ENCODE measurements at regions not wholly inside any gene's neighbourhood (a gene's known extent, or its start where the extent isn't known, plus 50 kb on each side); places are given as distances from the start of the nearest gene placed in this dataset.
"Not testable (repeated sequence)": the region's sequence is repeated elsewhere in the genome, so short reads cannot be mapped to it uniquely, and the experiment has no call there.

DNA sequence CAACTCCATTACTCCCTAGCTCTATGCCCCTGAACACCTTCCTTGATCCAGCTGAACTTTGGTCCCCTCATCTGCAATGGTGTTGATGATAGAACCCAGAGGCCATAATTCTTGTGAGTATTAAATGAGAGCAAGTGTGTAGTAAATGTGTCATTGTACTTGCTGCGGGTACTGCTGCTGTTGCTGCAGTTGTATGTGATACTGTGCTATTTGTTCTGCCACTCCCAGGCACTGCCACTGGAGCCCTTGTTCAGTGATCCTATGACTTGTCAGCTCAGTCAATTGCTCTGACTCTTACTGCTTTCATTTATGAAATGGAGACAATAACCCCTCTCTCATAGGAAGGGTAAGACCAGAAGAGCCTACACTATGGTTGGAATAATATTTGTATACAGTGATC lies 136.9 kb upstream of the PLGLB2 start:
- DNase-seq; H3K4me3 ChIP-seq (ENCODE audit: low read length); H3K4me1 ChIP-seq (ENCODE audit: control insufficient read depth, insufficient read depth, low read length); H3K27ac ChIP-seq (ENCODE audit: low read length); H3K27me3 ChIP-seq (ENCODE audit: control insufficient read depth, insufficient read depth, low read length); H3K9me3 ChIP-seq (replicated peaks; ENCODE audit: control insufficient read depth, low read depth, low read length); H3K36me3 ChIP-seq (ENCODE audit: control insufficient read depth, insufficient read depth, low read length): not testable (repeated sequence)
- no CpG with 5 or more reads among the region's 1 CpG for WGBS (ENCODE audit: insufficient coverage)

- H3K36me3 ChIP-seq (ENCODE audit: control insufficient read depth, insufficient read depth, low read length); H3K4me3 ChIP-seq (ENCODE audit: low read length); DNase-seq; H3K27me3 ChIP-seq (ENCODE audit: control insufficient read depth, insufficient read depth, low read length); H3K27ac ChIP-seq (ENCODE audit: low read length); H3K9me3 ChIP-seq (replicated peaks; ENCODE audit: control insufficient read depth, low read depth, low read length); H3K4me1 ChIP-seq (ENCODE audit: control insufficient read depth, insufficient read depth, low read length): not testable (repeated sequence)
- WGBS (ENCODE audit: insufficient coverage) = no CpG with 5 or more reads among the region's 4 CpGs
These were observed 136.5 kb upstream of the PLGLB2 start for GRCh38 chr2:87611416-87611815.

DNA sequence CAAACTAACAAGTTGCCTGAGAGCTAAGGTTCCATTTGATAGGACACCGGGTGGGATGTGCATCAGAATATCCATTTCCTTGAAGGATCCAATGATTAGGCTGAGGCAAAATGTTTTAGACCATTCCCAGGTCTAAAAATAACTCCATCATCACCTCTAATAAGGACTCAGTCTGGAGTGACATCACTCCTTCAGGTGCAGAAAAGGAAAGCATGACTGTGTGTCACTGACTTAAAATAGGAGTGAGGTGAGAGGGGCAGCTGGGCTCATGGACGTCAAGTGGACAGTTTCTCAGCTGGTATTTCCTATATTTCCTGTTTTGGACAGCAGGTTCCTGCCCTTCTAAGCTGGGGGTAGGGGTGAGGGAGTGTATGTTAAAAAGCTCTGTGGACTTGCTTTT lies 135.9 kb upstream of the PLGLB2 start:
- DNase-seq; H3K4me1 ChIP-seq (ENCODE audit: control insufficient read depth, insufficient read depth, low read length); H3K27me3 ChIP-seq (ENCODE audit: control insufficient read depth, insufficient read depth, low read length); H3K4me3 ChIP-seq (ENCODE audit: low read length); H3K27ac ChIP-seq (ENCODE audit: low read length); H3K9me3 ChIP-seq (replicated peaks; ENCODE audit: control insufficient read depth, low read depth, low read length); H3K36me3 ChIP-seq (ENCODE audit: control insufficient read depth, insufficient read depth, low read length): not testable (repeated sequence)
- no CpG with 5 or more reads among the region's 2 CpGs for WGBS (ENCODE audit: insufficient coverage)

DNA sequence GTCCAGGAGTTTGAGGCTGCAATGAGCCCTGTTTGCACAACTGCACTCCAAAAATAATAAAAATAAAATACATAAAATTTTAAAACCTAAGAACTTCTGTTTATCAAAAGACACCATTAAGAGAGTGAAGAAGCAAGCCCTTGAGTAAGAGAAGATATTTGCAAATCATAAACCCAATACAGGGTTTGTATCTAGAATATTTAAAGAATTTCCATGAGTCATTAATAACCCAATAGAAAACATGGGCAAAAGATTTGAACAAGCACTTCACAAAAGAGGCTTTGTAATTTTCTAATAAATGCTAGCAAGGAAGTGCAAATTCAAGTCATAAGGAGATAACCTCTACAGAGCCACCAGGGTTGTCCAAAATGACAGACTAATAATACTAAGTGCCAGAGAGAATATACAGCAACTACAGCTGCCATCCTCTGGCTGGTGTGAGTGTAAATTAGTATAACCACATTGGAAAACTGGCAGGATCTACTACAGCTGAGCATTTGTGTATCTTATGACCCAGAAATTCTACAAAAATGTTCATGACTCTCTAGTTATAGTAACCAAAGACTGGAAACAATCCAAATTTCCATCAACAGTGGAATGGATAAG lies 133.0 kb upstream of the PLGLB2 start:
- H3K9me3 ChIP-seq (replicated peaks; ENCODE audit: control insufficient read depth, low read depth, low read length); H3K27me3 ChIP-seq (ENCODE audit: control insufficient read depth, insufficient read depth, low read length); H3K36me3 ChIP-seq (ENCODE audit: control insufficient read depth, insufficient read depth, low read length); H3K4me1 ChIP-seq (ENCODE audit: control insufficient read depth, insufficient read depth, low read length); DNase-seq; H3K27ac ChIP-seq (ENCODE audit: low read length); H3K4me3 ChIP-seq (ENCODE audit: low read length): not testable (repeated sequence)

DNA sequence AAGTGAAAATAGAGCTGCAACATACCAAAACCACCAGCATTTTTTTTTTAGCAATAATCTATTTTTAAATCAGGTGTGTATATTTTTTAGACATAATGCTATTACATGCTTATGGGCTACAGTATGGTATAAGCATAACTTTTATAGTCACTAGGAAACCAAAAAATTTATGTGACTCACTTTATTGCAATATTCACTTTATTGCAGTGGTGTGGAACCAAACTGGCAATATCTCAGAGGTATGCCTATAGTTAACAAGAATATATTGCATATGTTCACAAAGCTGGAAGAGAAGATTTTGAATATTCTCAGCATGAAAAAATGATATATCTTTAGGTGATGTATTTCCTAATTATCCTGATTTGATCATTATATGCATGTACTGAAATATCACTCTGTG lies 128.8 kb upstream of the PLGLB2 start:
- H3K36me3 ChIP-seq (ENCODE audit: control insufficient read depth, insufficient read depth, low read length); DNase-seq; H3K4me3 ChIP-seq (ENCODE audit: low read length): not testable (repeated sequence)

DNA sequence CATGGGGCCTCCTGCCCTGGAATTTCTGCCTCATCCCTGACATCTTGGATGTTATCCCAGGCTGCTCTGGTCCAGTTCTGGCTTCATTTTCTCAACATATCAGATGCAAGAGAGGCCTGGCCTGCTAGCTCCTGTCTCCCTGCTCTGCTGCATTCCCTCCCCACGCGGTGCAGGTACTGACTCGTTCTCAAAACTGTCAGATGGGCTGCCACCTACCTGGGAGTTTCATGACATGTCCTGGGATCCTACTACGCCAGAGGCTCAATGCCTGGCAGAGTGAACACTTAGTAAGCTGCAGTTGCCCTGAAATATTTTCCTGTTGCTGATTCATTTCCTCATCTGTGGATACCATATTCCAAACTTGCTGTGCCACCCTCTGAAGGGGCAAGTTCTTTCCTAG lies 126.7 kb upstream of the PLGLB2 start:
- no CpG with 5 or more reads among the region's 4 CpGs for WGBS (ENCODE audit: insufficient coverage)
- H3K27ac ChIP-seq (ENCODE audit: low read length); H3K9me3 ChIP-seq (replicated peaks; ENCODE audit: control insufficient read depth, low read depth, low read length); DNase-seq; H3K27me3 ChIP-seq (ENCODE audit: control insufficient read depth, insufficient read depth, low read length); H3K4me1 ChIP-seq (ENCODE audit: control insufficient read depth, insufficient read depth, low read length); H3K36me3 ChIP-seq (ENCODE audit: control insufficient read depth, insufficient read depth, low read length); H3K4me3 ChIP-seq (ENCODE audit: low read length): not testable (repeated sequence)

More for the DNA sequence above, 128.8 kb upstream of the PLGLB2 start:
- not testable (repeated sequence) for H3K9me3 ChIP-seq (replicated peaks; ENCODE audit: control insufficient read depth, low read depth, low read length); H3K27ac ChIP-seq (ENCODE audit: low read length); H3K27me3 ChIP-seq (ENCODE audit: control insufficient read depth, insufficient read depth, low read length); H3K4me1 ChIP-seq (ENCODE audit: control insufficient read depth, insufficient read depth, low read length)

DNA sequence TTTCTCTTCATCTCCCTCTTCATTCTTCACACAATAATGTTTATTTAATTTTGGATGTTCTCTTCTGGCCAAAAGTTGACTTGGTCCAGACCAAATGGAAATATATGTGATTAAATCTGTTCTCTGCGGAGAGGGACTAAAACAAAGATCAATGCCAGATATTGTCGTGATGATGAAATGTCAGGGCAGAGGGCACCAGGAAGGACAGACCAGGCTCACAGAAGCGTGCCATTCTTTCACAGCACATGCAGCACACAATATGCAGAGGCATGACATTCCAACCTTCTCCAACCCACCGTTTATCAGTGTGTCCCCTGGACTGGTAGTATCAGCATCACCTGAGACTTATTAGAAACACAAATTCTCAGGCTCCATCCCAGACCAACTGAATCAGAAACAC lies 125.2 kb upstream of the PLGLB2 start:
- H3K9me3 ChIP-seq (replicated peaks; ENCODE audit: control insufficient read depth, low read depth, low read length); H3K27me3 ChIP-seq (ENCODE audit: control insufficient read depth, insufficient read depth, low read length); H3K4me1 ChIP-seq (ENCODE audit: control insufficient read depth, insufficient read depth, low read length); H3K36me3 ChIP-seq (ENCODE audit: control insufficient read depth, insufficient read depth, low read length); H3K4me3 ChIP-seq (ENCODE audit: low read length); H3K27ac ChIP-seq (ENCODE audit: low read length); DNase-seq: not testable (repeated sequence)
- WGBS (ENCODE audit: insufficient coverage) = no CpG with 5 or more reads among the region's 4 CpGs

GRCh38 chr2:87629491-87630458 lies 118.1 kb upstream of the PLGLB2 start:
- not testable (repeated sequence) for H3K4me3 ChIP-seq (ENCODE audit: low read length); H3K27me3 ChIP-seq (ENCODE audit: control insufficient read depth, insufficient read depth, low read length); H3K27ac ChIP-seq (ENCODE audit: low read length); DNase-seq; H3K9me3 ChIP-seq (replicated peaks; ENCODE audit: control insufficient read depth, low read depth, low read length); H3K4me1 ChIP-seq (ENCODE audit: control insufficient read depth, insufficient read depth, low read length); H3K36me3 ChIP-seq (ENCODE audit: control insufficient read depth, insufficient read depth, low read length)
- WGBS (ENCODE audit: insufficient coverage) = no CpG with 5 or more reads among the region's 10 CpGs

GRCh38 chr2:87630892-87631291 lies 117.0 kb upstream of the PLGLB2 start:
- H3K9me3 ChIP-seq (replicated peaks; ENCODE audit: control insufficient read depth, low read depth, low read length) = not testable (repeated sequence)

DNA sequence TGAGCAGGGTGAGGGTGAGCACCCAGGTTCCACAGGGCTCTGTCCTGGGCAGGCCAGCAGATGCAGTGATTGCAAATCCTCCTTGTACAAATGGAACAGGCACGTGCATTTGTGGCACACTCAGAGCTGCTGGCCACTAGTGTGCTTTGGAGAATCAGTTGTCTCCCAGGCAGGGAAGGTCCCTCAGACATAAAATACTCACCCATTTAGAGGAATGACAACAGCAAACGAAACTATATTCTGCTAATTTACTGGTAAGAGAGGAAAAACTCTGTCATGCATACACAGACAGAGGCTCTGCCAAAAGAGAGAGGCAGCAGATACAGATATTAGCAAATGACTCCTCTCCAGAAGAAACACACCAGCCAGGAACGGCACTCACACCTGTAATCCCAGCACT lies 116.5 kb upstream of the PLGLB2 start:
- not testable (repeated sequence) for H3K4me3 ChIP-seq (ENCODE audit: low read length); DNase-seq; H3K9me3 ChIP-seq (replicated peaks; ENCODE audit: control insufficient read depth, low read depth, low read length); H3K4me1 ChIP-seq (ENCODE audit: control insufficient read depth, insufficient read depth, low read length); H3K27ac ChIP-seq (ENCODE audit: low read length); H3K27me3 ChIP-seq (ENCODE audit: control insufficient read depth, insufficient read depth, low read length); H3K36me3 ChIP-seq (ENCODE audit: control insufficient read depth, insufficient read depth, low read length)
- WGBS (ENCODE audit: insufficient coverage) = no CpG with 5 or more reads among the region's 3 CpGs

More at GRCh38 chr2:87630892-87631291, 117.0 kb upstream of the PLGLB2 start:
- H3K4me1 ChIP-seq (ENCODE audit: control insufficient read depth, insufficient read depth, low read length); H3K36me3 ChIP-seq (ENCODE audit: control insufficient read depth, insufficient read depth, low read length); H3K4me3 ChIP-seq (ENCODE audit: low read length); H3K27me3 ChIP-seq (ENCODE audit: control insufficient read depth, insufficient read depth, low read length); DNase-seq; H3K27ac ChIP-seq (ENCODE audit: low read length): not testable (repeated sequence)
- no CpG with 5 or more reads among the region's 5 CpGs for WGBS (ENCODE audit: insufficient coverage)
